GM23338 (cell line): ENCODE measurements at regions not wholly inside any gene's neighbourhood (a gene's known extent, or its start where the extent isn't known, plus 50 kb on each side); places are given as distances from the start of the nearest gene placed in this dataset.
A peak's percentile ranks its signal among the peaks of the same experiment; 100 is the strongest.

Experiments
- ATAC-seq: fragments of 200-7000 bp; cut with Tn5 transposase; 3 replicates; pipeline ENCODE4 v1.9.1; 2020
- DNase-seq: peaks from one replicate; pipeline ENCODE4 v3.0.0-alpha.2; 2015; ENCODE audit warnings: low spot score
- H2AFZ ChIP-seq: fragments of 200-600 bp; sonication (generic); 2 replicates; pipeline ENCODE4 v1.8.0; 2016; ENCODE audit warnings: antibody characterized with exemption, mild to moderate bottlenecking, moderate library complexity
- H3F3A ChIP-seq: fragments of 200-600 bp; sonication (generic); replicated peaks from 2 replicates; pipeline ENCODE4 v1.8.0; 2017; ENCODE audit warnings: antibody characterized with exemption, mixed run types, low read depth
- H3K27ac ChIP-seq: fragments of 200-600 bp; sonication (generic); 2 replicates; pipeline ENCODE4 v1.6.1; 2016; ENCODE audit warnings: low read depth
- H3K27me3 ChIP-seq: fragments of 200-600 bp; sonication (generic); 2 replicates; pipeline ENCODE4 v1.8.0; 2016; ENCODE audit warnings: mild to moderate bottlenecking, mixed run types, moderate library complexity; ENCODE audit not compliant: insufficient read depth
- H3K36me3 ChIP-seq: fragments of 200-600 bp; sonication (generic); 2 replicates; pipeline ENCODE4 v1.8.0; 2016; ENCODE audit warnings: mild to moderate bottlenecking; ENCODE audit not compliant: insufficient read depth
- H3K4me1 ChIP-seq: fragments of 200-600 bp; sonication (generic); 2 replicates; pipeline ENCODE4 v1.8.0; 2016; ENCODE audit warnings: mild to moderate bottlenecking, moderate library complexity; ENCODE audit not compliant: insufficient read depth
- H3K4me2 ChIP-seq: fragments of 200-600 bp; sonication (generic); 2 replicates; pipeline ENCODE4 v1.7.1; 2017; ENCODE audit warnings: mixed run types
- H3K4me3 ChIP-seq: fragments of 200-600 bp; sonication (generic); 2 replicates; pipeline ENCODE4 v1.6.1; 2016; ENCODE audit warnings: mixed run types
- H3K79me2 ChIP-seq: fragments of 200-600 bp; sonication (generic); replicated peaks from 2 replicates; pipeline ENCODE4 v1.8.0; 2017; ENCODE audit warnings: mild to moderate bottlenecking; ENCODE audit not compliant: insufficient read depth
- H3K9me2 ChIP-seq: fragments of 200-600 bp; sonication (generic); 2 replicates; pipeline ENCODE4 v1.8.0; 2017; ENCODE audit not compliant: insufficient read depth
- H4K20me1 ChIP-seq: fragments of 200-600 bp; sonication (generic); replicated peaks from 2 replicates; pipeline ENCODE4 v1.8.0; 2017; ENCODE audit warnings: mild to moderate bottlenecking; ENCODE audit not compliant: insufficient read depth
- H3K27ac Mint-ChIP-seq: 2 replicates; pipeline ENCODE4 v1.8.0; 2020; ENCODE audit warnings: inconsistent platforms, mild to moderate bottlenecking, moderate library complexity, mixed read lengths
- H3K27me3 Mint-ChIP-seq: 3 replicates; pipeline ENCODE4 v1.8.0; 2022; ENCODE audit warnings: low read depth, mild to moderate bottlenecking, moderate library complexity, mixed read lengths, inconsistent platforms; ENCODE audit not compliant: insufficient read depth, poor library complexity
- H3K36me3 Mint-ChIP-seq: 3 replicates; pipeline ENCODE4 v1.8.0; 2021; ENCODE audit warnings: low read depth, mild to moderate bottlenecking, inconsistent platforms, moderate library complexity, mixed read lengths
- H3K4me1 Mint-ChIP-seq: 3 replicates; pipeline ENCODE4 v1.8.0; 2020; ENCODE audit warnings: mild to moderate bottlenecking, inconsistent platforms, mixed read lengths
- H3K4me3 Mint-ChIP-seq: 3 replicates; pipeline ENCODE4 v1.8.0; 2021; ENCODE audit warnings: moderate library complexity, mild to moderate bottlenecking, inconsistent platforms, mixed read lengths
- H3K9me3 Mint-ChIP-seq: 3 replicates; pipeline ENCODE4 v1.8.0; 2020; ENCODE audit warnings: moderate library complexity, mild to moderate bottlenecking, inconsistent platforms, mixed read lengths
- CREB1 ChIP-seq: fragments of 250-450 bp; sonication (Bioruptor Pico); IDR thresholded peaks from 2 replicates; pipeline ENCODE4 v1.5.0; 2020; ENCODE audit warnings: low read depth, mild to moderate bottlenecking, moderate library complexity
- EZH2 ChIP-seq: fragments of 200-600 bp; sonication (generic); IDR thresholded peaks from one replicate; pipeline ENCODE4 v1.8.0; 2017; ENCODE audit warnings: antibody characterized with exemption, mild to moderate bottlenecking, low read depth; ENCODE audit not compliant: unreplicated experiment
- EZH2phosphoT487 ChIP-seq: fragments of 200-600 bp; sonication (generic); IDR thresholded peaks from one replicate; pipeline ENCODE4 v1.8.1; 2018; ENCODE audit warnings: antibody characterized with exemption; ENCODE audit not compliant: unreplicated experiment
- POLR2AphosphoS5 ChIP-seq: IDR thresholded peaks from 2 replicates; pipeline ENCODE4 v1.6.1; 2016; ENCODE audit warnings: antibody characterized with exemption, low read depth
- REST ChIP-seq: IDR thresholded peaks from one replicate; pipeline ENCODE4 v1.6.1; 2018; ENCODE audit warnings: antibody characterized with exemption; ENCODE audit not compliant: unreplicated experiment
- STAT1 ChIP-seq: IDR thresholded peaks from one replicate; pipeline ENCODE4 v1.6.1; 2016; ENCODE audit warnings: antibody characterized with exemption; ENCODE audit not compliant: unreplicated experiment
- ZNF331 ChIP-seq: fragments of 250-450 bp; sonication (Bioruptor Pico); IDR thresholded peaks from 2 replicates; pipeline ENCODE4 v1.5.0; 2020; ENCODE audit warnings: low read depth, mild to moderate bottlenecking, moderate library complexity
- ZNF462 ChIP-seq: fragments of 250-450 bp; sonication (Bioruptor Pico); IDR thresholded peaks from 2 replicates; pipeline ENCODE4 v1.5.0; 2020; ENCODE audit warnings: mild to moderate bottlenecking, moderate library complexity

GRCh38 chr3:80051602-80051962 is 283.8 kb upstream of the ROBO1 start:
- Histone ChIP-seq H3K4me1 (peaks cover 10% of the 10 kb centered on the region), H3F3A (no peaks in the 10 kb centered on the region), H4K20me1 (no peaks in the 10 kb centered on the region), H3K27ac (no peak overlapping the region), H3K4me3 (no peak overlapping the region), H3K9me2 (no peaks in the 10 kb centered on the region), H3K36me3 (no peaks in the 10 kb centered on the region), H3K4me2 (no peak overlapping the region), H3K27me3 (no peaks in the 10 kb centered on the region), H3K79me2 (no peaks in the 10 kb centered on the region), H2AFZ (0 out of 2 replicates have a peak overlapping the region, but pooled peaks have one; percentile 28)
- Mint-ChIP-seq H3K27ac (no peak overlapping the region), H3K4me3 (no peak overlapping the region), H3K27me3 (no peaks in the 10 kb centered on the region), H3K36me3 (peaks cover 3% of the 10 kb centered on the region; the same call in 1 of the 3 replicates), H3K9me3 (no peaks in the 10 kb centered on the region; the same call in 2 of the 3 replicates), H3K4me1 (peaks cover 5% of the 10 kb centered on the region)
- TF ChIP-seq EZH2, result no peak
- no peak for TF ChIP-seq ZNF462 (CRISPR knock-in tag)
- TF ChIP-seq POLR2AphosphoS5, result no peak
- TF ChIP-seq ZNF331 (CRISPR knock-in tag), result no peak
- no peak for TF ChIP-seq STAT1
- DNase-seq (no peak), ATAC-seq (no peak)

- ATAC-seq (no peak), DNase-seq (no peak)
- H3K27me3 ChIP-seq, result no peaks in the 10 kb centered on the region
These were observed 283.2 kb upstream of the ROBO1 start for GRCh38 chr3:80050826-80051601.

More at GRCh38 chr3:80050826-80051601, 283.2 kb upstream of the ROBO1 start:
- Histone ChIP-seq H3K4me3 (no peak overlapping the region), H2AFZ (no peak overlapping the region), H3K4me2 (no peak overlapping the region), H3K4me1 (peaks cover 10% of the 10 kb centered on the region), H3F3A (no peaks in the 10 kb centered on the region), H4K20me1 (no peaks in the 10 kb centered on the region), H3K27ac (no peak overlapping the region), H3K79me2 (no peaks in the 10 kb centered on the region), H3K36me3 (no peaks in the 10 kb centered on the region), H3K9me2 (no peaks in the 10 kb centered on the region)
- Mint-ChIP-seq H3K9me3 (no peaks in the 10 kb centered on the region; the same call in 2 of the 3 replicates), H3K4me1 (peaks cover 5% of the 10 kb centered on the region), H3K36me3 (peaks cover 3% of the 10 kb centered on the region; the same call in 1 of the 3 replicates), H3K4me3 (no peak overlapping the region), H3K27me3 (no peaks in the 10 kb centered on the region), H3K27ac (no peak overlapping the region)
- TF ChIP-seq EZH2 (no peak), EZH2phosphoT487 (no peak), CREB1 (no peak), REST (no peak)
